ENCODE measurements at regions not wholly inside any gene's neighbourhood (a gene's known extent, or its start where the extent isn't known, plus 50 kb on each side); places are given as distances from the start of the nearest gene placed in this dataset.

DNA sequence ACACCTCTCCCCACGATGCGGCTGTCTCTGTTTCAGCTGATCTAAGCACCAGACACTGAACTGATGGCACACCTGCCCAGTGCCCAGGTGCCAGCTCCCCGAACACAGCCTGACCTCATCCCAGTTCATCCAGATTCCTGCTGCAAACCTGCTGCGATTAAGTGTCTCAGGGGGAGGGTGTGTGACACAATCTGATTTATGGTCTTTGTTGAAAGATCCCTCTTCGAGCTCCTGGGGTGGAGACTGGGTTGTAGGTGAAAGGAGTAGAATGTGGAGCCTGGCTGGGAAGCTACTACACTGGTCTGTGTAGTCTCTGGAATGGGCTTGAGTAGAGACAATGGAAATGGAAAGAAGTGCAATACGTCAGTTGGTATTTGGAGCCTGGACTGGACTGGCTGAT, 390.3 kb downstream of the SHANK2 start:
- H3K9me2 ChIP-seq (ENCODE audit: insufficient read depth, low read length), result no peaks in the 10 kb centered on the region
- no peak overlapping the region for H3K4me2 ChIP-seq (ENCODE audit: low read length)
- no peak for TF ChIP-seq EZH2 (IDR thresholded peaks at IDR 0.05; ENCODE audit: borderline replicate concordance, insufficient read depth, low read length, poor library complexity, severe bottlenecking)
- TF ChIP-seq SMC3 (conservative IDR thresholded peaks at IDR 0.05; ENCODE audit: poor library complexity), result no peak
- TF ChIP-seq, protein P1, sequence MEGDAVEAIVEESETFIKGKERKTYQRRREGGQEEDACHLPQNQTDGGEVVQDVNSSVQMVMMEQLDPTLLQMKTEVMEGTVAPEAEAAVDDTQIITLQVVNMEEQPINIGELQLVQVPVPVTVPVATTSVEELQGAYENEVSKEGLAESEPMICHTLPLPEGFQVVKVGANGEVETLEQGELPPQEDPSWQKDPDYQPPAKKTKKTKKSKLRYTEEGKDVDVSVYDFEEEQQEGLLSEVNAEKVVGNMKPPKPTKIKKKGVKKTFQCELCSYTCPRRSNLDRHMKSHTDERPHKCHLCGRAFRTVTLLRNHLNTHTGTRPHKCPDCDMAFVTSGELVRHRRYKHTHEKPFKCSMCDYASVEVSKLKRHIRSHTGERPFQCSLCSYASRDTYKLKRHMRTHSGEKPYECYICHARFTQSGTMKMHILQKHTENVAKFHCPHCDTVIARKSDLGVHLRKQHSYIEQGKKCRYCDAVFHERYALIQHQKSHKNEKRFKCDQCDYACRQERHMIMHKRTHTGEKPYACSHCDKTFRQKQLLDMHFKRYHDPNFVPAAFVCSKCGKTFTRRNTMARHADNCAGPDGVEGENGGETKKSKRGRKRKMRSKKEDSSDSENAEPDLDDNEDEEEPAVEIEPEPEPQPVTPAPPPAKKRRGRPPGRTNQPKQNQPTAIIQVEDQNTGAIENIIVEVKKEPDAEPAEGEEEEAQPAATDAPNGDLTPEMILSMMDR (IDR thresholded peaks at IDR 0.05; ENCODE audit: poor library complexity, severe bottlenecking), result no peak
- TF ChIP-seq RAD21 (conservative IDR thresholded peaks at IDR 0.05), result no peak
- TF ChIP-seq POLR2AphosphoS5 (IDR thresholded peaks at IDR 0.05), result no peak
- H3K79me2 ChIP-seq (replicated peaks; ENCODE audit: insufficient read depth, low read length), result no peaks in the 10 kb centered on the region
- no peaks in the 10 kb centered on the region for H3K9me3 ChIP-seq (ENCODE audit: low read length)
- no peaks in the 10 kb centered on the region for H3F3A ChIP-seq (ENCODE audit: insufficient read depth, low read length, poor library complexity, severe bottlenecking)
- H3K9ac ChIP-seq (ENCODE audit: low read length), result no peak overlapping the region
- H3K4me3 ChIP-seq (ENCODE audit: low read length), result no peak overlapping the region
- no peaks in the 10 kb centered on the region for H3K27me3 ChIP-seq (ENCODE audit: insufficient read depth, low read depth, low read length)
- H3K36me3 ChIP-seq (ENCODE audit: insufficient read depth, low read length), result no peaks in the 10 kb centered on the region
- no peak overlapping the region for H3K27ac ChIP-seq (ENCODE audit: low read length)
- H4K20me1 ChIP-seq (ENCODE audit: insufficient read depth), result no peaks in the 10 kb centered on the region
- no peak overlapping the region for H2AFZ ChIP-seq (ENCODE audit: low read depth, low read length)

- no peaks in the 10 kb centered on the region for H3K9me2 ChIP-seq (ENCODE audit: insufficient read depth, low read length)
- no peaks in the 10 kb centered on the region for H3K9me3 ChIP-seq (ENCODE audit: low read length)
- no peaks in the 10 kb centered on the region for H3K79me2 ChIP-seq (replicated peaks; ENCODE audit: insufficient read depth, low read length)
- H4K20me1 ChIP-seq (ENCODE audit: insufficient read depth), result no peaks in the 10 kb centered on the region
- no peak overlapping the region for H3K4me2 ChIP-seq (ENCODE audit: low read length)
- no peak overlapping the region for H3K27ac ChIP-seq (ENCODE audit: low read length)
- no peaks in the 10 kb centered on the region for H3K27me3 ChIP-seq (ENCODE audit: insufficient read depth, low read depth, low read length)
- TF ChIP-seq EP300 (conservative IDR thresholded peaks at IDR 0.05; ENCODE audit: poor library complexity, severe bottlenecking), result no peak
- TF ChIP-seq, protein P1 (IDR thresholded peaks at IDR 0.05; ENCODE audit: poor library complexity, severe bottlenecking), result no peak
- TF ChIP-seq EZH2 (IDR thresholded peaks at IDR 0.05; ENCODE audit: borderline replicate concordance, insufficient read depth, low read length, poor library complexity, severe bottlenecking), result no peak
- no peak for TF ChIP-seq RAD21 (conservative IDR thresholded peaks at IDR 0.05)
- no peak for TF ChIP-seq SMC3 (conservative IDR thresholded peaks at IDR 0.05; ENCODE audit: poor library complexity)
- TF ChIP-seq, protein P2, sequence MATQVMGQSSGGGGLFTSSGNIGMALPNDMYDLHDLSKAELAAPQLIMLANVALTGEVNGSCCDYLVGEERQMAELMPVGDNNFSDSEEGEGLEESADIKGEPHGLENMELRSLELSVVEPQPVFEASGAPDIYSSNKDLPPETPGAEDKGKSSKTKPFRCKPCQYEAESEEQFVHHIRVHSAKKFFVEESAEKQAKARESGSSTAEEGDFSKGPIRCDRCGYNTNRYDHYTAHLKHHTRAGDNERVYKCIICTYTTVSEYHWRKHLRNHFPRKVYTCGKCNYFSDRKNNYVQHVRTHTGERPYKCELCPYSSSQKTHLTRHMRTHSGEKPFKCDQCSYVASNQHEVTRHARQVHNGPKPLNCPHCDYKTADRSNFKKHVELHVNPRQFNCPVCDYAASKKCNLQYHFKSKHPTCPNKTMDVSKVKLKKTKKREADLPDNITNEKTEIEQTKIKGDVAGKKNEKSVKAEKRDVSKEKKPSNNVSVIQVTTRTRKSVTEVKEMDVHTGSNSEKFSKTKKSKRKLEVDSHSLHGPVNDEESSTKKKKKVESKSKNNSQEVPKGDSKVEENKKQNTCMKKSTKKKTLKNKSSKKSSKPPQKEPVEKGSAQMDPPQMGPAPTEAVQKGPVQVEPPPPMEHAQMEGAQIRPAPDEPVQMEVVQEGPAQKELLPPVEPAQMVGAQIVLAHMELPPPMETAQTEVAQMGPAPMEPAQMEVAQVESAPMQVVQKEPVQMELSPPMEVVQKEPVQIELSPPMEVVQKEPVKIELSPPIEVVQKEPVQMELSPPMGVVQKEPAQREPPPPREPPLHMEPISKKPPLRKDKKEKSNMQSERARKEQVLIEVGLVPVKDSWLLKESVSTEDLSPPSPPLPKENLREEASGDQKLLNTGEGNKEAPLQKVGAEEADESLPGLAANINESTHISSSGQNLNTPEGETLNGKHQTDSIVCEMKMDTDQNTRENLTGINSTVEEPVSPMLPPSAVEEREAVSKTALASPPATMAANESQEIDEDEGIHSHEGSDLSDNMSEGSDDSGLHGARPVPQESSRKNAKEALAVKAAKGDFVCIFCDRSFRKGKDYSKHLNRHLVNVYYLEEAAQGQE (IDR thresholded peaks at IDR 0.05; ENCODE audit: borderline replicate concordance), result no peak
- TF ChIP-seq TAF1 (IDR thresholded peaks at IDR 0.05; ENCODE audit: low read depth), result no peak
- no peak overlapping the region for H2AFZ ChIP-seq (ENCODE audit: low read depth, low read length)
- H3K36me3 ChIP-seq (ENCODE audit: insufficient read depth, low read length), result no peaks in the 10 kb centered on the region
- H3F3A ChIP-seq (ENCODE audit: insufficient read depth, low read length, poor library complexity, severe bottlenecking), result no peaks in the 10 kb centered on the region
- no peak overlapping the region for H3K9ac ChIP-seq (ENCODE audit: low read length)
- no peak overlapping the region for H3K4me3 ChIP-seq (ENCODE audit: low read length)
Measured at GRCh38 chr11:70863186-70863585, 389.2 kb downstream of the SHANK2 start.
